Fibroblast of lung (primary cell): ENCODE measurements at regions not wholly inside any gene's neighbourhood (a gene's known extent, or its start where the extent isn't known, plus 50 kb on each side); places are given as distances from the start of the nearest gene placed in this dataset.

ENCODE experiments used
- CTCF ChIP-seq, 2 donors: IDR thresholded peaks in 1 of 2; conservative IDR thresholded peaks in 1 of 2; 1 replicate in 1 of 2; 2 replicates in 1 of 2; pipeline ENCODE4 v1.5.1; 2011 to 2012; ENCODE audit warnings: low read length in 2 of 2, control low read depth in 1 of 2, inconsistent platforms in 1 of 2, low read depth in 1 of 2, mild to moderate bottlenecking in 1 of 2
- EZH2 ChIP-seq: IDR thresholded peaks from 2 replicates; pipeline ENCODE4 v1.5.1; 2012; ENCODE audit warnings: low read length, control low read depth, mild to moderate bottlenecking; ENCODE audit errors: missing control alignments

- TF ChIP-seq CTCF (conservative IDR thresholded peaks at IDR 0.05 in 1 of 2, IDR thresholded peaks at IDR 0.05 in 1 of 2; ENCODE audit: low read depth in 1 of 2, low read length in 2 of 2) (no peak), EZH2 (no peak)
Measured at GRCh38 chr18:10306779-10307178, 147.7 kb upstream of the APCDD1 start.
